ENCODE measurements at regions not wholly inside any gene's neighbourhood (a gene's known extent, or its start where the extent isn't known, plus 50 kb on each side); places are given as distances from the start of the nearest gene placed in this dataset.

GRCh38 chr5:52077941-52078815, 694.9 kb downstream of the ISL1 start:
- TF ChIP-seq, protein P1, sequence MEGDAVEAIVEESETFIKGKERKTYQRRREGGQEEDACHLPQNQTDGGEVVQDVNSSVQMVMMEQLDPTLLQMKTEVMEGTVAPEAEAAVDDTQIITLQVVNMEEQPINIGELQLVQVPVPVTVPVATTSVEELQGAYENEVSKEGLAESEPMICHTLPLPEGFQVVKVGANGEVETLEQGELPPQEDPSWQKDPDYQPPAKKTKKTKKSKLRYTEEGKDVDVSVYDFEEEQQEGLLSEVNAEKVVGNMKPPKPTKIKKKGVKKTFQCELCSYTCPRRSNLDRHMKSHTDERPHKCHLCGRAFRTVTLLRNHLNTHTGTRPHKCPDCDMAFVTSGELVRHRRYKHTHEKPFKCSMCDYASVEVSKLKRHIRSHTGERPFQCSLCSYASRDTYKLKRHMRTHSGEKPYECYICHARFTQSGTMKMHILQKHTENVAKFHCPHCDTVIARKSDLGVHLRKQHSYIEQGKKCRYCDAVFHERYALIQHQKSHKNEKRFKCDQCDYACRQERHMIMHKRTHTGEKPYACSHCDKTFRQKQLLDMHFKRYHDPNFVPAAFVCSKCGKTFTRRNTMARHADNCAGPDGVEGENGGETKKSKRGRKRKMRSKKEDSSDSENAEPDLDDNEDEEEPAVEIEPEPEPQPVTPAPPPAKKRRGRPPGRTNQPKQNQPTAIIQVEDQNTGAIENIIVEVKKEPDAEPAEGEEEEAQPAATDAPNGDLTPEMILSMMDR (conservative IDR thresholded peaks at IDR 0.05; ENCODE audit: low read depth, low read length): no peak
- no peak for TF ChIP-seq EZH2 (IDR thresholded peaks at IDR 0.05; ENCODE audit: borderline replicate concordance, low read depth, low read length, poor library complexity, severe bottlenecking)

Measured in A673 (cell line).